HL-60/S4 treated with phorbol 12-myristate 13-acetate at 8.2 ng/mL for 4 days and 3 days (cell line): ENCODE measurements at regions not wholly inside any gene's neighbourhood (a gene's known extent, or its start where the extent isn't known, plus 50 kb on each side); places are given as distances from the start of the nearest gene placed in this dataset.

Experiments
- in situ Hi-C: fragments of 300-500 bp; cut with MboI; formaldehyde crosslinking; loops from 2 replicates; pipeline ENCODE4 v1.15.0; 2022; ENCODE audit warnings: low sequenced_read_pairs

DNA sequence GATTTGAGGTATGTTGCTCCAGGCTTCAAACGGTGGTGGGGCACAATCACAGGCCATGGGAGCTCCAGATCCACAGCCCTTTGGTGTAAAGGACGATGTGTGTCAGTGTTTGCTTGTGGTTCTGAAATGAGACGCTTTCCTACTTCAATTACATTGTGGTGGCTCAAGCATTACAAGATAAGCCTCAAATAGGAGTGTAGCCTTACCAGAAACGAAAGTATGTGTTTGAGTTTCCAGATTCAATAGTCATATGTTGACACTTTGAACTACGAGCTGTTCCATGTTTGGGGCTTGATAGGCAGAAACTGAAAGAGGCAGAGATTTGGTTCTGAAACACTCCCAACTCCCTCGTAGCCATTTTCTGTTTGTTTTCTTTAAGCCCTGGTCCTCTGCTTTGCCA, 187.1 kb downstream of the MYLK4 start:
- in situ Hi-C loops: no loop called here

DNA sequence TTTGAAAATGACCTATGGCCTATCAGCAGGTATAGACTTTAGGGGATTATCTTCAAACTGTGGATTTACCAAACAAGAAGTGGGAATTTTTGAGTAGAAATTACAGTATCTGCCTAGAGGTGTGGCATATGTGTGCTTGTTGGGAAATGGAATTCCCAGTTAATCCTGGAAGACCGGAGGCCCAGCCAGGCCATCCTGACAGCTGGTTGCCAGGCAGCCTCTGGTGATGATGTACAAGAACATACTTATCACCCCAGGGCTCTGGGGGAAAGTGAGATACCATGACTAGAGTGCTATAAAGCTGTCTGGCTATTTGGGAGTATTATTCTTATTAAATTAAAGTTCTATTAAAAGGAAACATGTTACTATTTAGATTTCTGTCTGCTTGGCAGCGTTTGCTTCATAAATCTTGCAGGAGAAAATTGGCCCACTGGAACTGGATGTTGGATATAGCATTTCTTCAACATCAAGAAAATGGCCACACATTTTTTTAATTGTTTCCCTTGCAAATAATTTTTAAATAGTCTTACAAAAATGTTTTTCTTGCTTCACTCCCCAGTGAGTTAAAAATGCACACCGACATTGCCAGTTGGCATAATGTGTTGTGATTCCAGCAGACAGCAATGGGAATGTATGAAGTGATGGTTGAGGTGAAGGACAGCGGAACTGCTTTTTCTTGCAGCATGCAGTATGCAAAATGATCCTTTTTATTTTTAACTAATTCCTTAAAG, 187.8 kb downstream of the MYLK4 start:
- in situ Hi-C loops: no loop called here

DNA sequence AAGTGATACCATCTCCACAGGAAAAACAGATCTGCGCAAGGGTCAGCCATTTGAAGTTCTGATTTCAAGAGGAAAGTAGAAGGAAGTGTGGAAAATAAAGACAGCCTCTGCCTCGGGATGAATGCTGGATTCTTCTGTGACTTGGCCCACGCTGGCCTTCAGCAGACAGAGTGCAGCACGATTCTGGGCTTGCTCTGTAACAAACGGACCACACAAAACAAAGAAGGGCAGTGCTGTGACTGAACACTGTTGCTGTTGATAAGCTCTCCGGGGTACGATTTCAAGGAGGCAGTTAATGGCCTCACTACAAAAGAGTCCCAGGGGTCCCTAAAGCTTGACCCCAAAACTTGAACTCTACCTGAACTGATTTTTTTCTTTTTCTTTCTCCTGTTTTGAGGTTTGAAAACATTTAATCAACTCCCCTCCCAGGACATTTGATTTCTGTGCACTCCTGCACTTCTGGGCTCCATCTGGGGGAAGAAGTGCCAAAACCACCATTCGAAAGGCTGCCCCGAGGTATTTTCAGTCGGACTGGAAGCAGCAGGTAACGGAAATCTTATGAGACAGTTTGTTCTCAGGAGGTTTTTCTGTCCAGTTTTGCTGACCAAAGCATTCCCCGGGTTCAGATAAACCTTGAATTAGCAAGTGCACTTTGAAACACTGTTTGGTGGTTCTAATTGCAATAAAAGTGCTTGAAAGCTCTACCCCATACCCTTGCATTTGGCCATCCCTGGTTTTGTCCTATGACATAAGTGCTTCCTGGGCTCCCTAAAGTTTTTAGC, 189.6 kb downstream of the MYLK4 start:
- in situ Hi-C loops: no loop called here

DNA sequence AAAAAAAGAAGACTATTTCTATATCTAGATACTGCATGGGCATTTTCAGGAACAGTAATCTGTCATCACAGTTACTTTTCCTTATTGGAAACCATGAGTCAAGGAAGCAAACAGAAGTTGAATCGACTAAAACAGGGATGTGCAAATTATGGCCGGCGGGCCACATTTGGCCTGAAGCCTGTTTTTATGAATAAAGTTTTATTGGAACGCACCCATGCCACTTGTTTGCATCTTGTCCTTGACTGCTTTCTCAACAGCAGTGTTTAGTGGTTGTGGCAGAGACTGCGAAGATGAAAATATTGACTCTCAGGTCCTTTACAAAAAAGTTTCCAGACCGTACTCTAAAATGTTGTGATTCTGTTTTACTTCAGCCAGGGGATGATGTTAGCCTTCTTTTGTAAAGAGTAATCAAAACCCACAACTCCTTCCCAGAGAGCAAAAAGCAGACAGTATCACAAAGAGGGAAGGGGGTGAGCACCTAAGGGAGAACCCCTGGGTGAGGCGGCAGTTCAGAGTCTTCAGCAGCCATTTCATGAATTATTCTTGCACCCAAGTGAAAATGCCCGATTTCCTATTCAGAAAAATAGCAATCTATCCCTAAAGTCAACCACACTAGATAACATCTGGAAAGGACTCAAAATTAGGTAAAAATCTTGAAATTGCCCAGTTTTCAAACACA, 190.4 kb downstream of the MYLK4 start:
- in situ Hi-C loops: no loop called here

DNA sequence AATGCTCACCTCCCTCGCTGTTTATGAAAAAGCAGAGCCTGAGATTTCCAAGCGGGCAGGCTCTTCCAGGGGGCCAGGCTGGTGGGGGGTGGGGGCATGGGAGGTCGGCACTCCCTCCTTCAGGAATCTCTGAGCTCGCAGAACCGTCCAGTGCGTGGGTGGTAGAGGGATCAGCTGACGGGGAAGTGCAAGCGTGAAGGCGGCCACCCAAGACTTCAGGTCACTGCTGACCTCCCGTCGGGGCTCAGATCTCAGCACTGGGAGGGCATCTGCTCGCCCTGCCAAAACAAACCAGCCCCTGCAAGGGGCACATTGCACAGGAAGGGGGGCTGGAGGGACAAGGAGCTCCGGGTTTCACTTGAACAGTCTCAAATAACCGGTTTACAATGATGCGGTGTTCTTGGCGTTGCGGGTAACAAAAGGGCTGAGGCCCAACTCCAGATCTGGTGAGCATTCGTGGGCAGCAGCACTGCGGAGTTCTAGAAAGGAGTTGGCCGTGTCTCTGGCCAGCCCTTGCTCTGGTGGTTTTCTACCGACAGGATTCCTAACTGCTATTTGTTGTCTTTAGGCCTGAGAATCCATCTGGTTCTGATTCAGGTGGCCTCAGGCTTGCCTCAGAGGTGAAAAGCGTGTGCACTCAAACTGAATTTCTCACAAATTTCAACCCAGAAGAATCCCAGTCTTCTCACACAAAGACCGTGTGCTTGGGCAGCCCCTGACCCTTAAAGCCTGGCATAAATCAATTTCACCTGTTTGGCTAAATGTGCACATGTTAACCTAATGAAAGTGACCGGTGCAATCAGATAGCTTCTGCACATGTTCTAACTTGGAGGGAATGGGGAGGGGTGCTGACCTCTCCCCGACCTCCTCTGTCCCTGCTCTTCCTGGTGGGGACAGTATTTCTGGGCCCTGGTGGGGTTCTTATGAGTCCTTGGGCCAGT, 191.6 kb downstream of the MYLK4 start:
- in situ Hi-C loops: no loop called here

DNA sequence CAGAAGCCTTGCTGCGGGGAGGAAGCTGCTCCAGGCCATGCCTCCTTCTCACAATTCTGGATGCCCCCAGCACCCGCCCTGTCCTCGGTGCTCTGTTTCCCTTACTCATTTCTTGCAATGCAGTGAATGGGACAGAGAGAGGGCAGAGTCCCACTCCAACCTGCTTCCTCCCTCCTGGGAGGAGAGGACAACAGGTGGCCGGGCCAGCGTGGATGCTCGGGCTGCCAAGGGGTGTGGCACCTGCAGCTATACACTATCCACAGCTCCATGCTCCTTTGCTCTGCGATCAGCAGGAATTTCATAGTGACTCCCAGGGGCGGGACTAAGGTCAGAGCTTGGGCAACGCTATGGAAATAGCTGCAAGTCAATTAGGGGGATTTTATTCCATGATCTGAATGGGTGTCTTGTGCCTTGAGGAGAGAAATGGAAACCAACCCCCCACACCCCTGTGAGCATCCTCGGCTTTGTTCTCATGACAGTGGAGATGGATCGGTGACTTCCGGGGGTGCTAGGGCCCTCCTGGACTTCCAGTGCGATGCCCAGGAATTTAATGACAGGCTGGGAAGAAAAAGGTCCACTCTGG, 192.5 kb downstream of the MYLK4 start:
- in situ Hi-C loops: no loop called here

DNA sequence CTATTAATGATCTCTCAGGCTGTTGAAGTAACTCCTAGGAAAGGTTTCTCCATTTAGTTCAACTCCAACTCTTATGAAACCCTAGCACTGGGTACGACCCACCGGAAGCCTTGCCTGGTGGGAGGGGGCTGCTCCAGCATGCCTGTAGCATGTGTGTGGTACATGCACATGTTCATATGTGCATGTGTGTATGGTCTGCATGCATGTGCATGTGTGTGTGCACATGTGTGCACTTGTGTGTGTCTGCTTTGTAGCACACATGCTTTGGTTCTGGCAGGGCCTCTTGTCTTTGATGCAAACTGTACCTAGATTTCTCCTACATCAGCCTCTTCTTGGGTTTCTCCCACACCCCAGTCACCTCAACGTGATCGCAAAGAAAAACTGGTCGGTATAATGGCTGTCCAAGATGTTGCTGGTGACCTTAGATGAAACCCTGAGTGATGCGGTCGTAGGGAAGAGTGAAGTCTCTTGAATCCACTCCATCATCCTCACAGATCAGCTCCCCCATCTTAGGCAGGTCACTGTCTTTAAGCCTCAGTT, 193.5 kb downstream of the MYLK4 start:
- in situ Hi-C loops: no loop called here

DNA sequence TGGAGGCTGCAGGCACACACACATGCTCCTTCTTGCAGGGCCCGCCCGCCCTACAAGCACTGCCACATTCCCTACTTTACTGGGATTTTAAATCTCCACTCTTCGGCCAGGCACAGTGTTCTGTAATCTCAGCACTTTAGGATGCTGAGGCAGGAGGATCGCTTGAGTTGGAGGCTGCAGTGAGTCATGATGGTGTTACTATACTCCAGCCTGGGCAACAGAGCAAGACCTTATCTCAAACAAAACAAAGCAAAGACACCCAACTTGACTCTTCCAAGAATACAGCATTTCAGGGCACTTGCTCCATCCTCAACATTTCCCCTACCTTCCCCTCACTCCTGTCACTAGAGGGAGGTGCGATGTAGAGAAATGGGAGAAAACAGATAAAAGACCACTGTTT, 194.0 kb downstream of the MYLK4 start:
- in situ Hi-C loops: no loop called here

DNA sequence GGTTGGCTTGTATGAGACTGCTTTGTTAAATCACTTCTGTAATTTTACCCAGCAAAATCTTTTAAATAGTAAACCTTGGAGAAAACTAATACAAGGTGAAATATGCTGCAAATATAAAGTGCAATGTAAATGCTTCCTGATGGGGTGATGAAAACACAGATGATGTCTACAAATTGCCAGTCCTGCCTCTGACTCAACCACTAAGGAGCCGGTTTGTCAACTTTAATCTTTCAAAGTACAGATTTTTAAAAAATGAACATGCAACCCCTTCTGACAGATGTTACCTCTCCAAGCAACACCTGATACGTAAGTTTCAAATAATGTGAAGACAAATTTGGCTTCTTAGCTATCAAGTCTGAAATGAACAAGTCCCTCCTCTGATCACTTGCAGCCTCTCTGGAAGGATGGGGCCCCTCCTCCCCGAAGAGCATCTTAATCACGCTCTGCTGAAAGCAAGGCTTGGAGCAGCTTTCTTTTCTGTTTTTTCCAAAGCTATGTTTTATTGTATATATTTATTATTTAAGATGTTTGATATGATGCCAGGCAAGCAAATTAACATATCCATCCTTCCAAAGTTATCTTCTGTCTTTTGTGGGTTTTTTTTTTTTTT, 196.0 kb downstream of the MYLK4 start:
- in situ Hi-C loops: no loop called here

DNA sequence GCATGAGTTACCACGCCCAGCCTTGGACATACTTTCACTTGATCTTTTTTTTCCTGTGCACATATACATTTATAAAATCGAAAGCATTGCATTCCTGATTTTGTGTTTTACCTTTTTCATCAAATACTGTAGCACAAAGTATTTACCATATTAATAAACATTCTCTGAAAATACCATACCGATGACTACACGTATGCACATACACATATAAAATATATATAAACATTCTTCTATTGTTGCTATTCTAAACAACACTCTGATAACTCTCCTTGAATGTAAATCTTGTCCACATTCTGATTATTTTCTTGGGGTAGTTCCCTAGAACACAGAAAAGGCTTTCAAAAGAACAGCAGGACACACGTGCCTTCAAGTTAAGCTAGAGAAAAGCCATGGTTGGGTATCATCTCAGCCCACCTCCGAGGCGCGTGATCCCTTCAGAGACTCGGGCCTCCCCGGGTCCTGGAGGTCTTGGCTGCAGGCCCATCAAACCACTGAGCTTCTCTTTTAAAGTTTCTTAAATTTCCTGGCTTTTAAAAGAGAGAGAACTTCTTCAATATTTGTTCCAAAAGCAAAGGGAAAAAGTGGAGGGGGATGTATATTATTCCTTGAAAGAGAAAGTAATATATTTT, 198.1 kb downstream of the MYLK4 start:
- in situ Hi-C loops: no loop called here

DNA sequence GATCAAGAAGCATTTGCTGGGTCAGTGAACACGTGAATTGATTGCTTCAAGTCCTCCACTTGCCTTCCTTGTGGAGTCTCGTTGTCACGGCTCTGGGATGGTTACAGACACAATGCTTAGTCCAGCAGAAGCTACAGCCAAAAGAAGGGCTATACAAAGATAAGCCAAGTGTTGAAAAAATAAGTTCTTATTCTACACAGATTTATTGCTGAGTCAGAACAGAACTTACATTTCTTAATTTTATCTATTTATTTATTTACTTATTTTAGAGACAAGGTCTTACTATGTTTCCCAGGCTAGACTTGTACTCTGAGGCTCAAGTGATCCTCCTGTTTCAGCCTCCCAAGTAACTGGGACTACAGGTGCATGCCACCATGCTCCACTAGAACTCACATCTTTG, 199.0 kb downstream of the MYLK4 start:
- in situ Hi-C loops: no loop called here

DNA sequence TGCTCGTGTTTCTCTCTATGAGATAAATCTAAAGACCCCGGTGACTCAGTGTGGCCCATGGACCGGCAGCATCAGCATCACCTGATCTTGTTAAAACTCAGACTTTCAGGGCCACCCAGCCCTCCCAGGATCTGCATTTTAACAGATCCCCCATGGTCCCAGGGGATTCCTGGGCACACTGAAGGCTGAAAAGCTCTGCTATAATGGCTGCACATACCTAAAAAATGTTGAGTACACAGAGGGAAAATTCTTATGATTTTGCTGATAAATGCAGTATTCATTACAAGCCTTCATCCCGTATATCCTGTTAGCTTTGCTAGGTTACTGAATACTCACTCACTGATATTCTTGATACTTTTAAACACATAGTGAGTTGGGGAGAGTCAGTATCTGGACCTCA, 200.5 kb downstream of the MYLK4 start:
- in situ Hi-C loops: no loop called here

DNA sequence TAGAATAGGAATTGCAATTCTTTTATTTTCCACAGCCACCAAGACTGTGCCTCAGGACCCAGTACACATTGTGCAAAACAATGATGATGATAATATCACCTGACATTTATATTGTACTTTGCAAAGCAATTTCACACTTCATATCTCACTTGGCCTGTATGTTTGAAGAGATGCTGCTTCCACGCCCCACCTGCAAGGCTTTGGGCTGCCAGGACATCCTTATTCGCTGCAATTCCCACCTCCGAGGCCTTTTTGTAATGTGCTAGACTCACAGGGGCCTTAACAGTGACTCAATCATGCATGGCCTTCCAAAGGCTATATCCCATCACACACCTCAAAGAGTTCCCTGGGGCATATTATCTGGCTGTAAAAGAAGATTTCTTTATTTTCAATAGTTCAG, 200.9 kb downstream of the MYLK4 start:
- in situ Hi-C loops: no loop called here

DNA sequence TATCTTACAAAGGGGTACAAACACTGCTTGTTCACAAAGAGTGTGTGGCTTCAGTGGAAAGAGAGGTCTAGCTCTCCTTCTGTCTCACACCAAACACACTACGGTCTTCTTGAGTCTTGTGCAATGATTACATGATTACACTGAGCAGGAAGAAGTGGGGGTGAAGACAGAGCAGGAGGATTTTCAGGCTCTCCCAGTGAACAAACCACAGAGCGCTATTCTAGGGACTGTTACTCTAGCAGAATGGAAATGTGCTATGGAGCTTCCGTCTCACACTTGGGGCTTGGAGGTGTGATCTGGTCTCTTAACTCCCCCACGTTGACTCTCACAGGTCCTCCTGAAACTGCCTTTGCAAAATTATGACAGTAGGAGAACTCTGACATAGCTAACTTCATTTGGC, 203.4 kb downstream of the MYLK4 start:
- in situ Hi-C loops: no loop called here

DNA sequence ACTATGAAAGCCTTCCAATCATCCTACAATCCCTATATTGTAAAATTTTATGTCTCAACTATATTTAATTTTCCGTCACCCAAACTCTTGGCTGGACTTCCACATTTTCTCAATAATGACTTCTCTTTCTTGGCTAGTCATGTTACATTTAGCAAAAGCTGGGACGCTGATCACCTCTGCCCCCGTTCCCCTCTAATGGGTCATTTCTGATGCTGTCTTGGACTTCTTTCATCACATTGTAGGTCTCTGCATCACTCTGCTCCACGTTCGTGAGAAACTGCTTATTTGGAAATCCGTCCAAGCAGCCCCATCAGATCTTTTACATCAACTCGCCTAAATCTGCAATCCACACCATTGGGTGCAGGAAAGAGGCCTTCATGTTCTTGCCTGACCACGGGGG, 203.8 kb downstream of the MYLK4 start:
- in situ Hi-C loops: no loop called here

DNA sequence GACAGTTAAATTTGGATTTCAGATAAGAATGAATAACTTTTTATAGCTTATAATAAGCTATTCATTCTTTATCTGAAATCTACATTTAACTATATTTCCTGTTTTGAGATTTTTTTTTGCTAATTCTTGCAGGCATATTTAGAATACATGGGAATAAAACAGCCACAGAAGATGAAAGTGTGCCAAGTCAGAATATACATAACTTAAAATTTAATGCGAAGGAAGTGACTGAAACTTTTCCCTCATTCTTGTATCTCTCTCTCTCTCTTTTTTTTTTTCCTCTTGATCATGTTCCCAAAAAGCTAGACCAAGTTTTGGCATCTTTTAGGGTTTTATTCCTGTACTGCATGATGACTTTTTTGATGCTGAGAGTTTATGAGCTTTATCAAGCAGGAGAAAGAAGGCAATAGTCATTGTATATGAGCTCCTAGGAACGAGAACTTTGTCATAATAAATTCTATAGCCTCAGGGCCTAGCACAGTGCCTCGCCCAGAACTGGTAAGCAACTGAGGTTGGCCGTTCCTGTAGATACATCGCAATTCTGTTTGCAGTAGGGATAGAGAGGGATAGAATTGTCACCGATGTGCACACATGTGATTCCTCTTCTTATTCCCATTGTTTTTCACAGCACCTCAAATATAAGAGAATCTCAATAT, 205.2 kb downstream of the MYLK4 start:
- in situ Hi-C loops: no loop called here

DNA sequence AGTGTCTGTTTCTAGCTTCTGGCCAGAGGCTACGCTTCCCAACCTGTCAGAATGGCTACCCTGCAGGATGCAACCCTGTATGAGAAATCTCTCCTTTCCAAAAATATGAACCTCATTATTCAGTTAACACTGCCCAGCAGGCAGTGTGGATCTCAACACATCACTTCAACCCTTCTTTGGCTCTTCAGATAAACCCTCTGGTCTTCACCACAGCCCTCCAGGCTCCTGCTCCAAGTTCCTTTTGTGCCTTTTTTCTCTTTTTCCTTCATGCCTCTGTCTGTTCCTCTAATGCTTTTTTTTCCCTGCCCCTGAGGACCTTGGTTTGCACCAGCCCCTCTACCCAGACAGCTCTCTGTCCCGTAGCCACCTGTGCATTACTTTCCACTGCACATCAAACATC, 207.4 kb downstream of the MYLK4 start:
- in situ Hi-C loops: no loop called here

DNA sequence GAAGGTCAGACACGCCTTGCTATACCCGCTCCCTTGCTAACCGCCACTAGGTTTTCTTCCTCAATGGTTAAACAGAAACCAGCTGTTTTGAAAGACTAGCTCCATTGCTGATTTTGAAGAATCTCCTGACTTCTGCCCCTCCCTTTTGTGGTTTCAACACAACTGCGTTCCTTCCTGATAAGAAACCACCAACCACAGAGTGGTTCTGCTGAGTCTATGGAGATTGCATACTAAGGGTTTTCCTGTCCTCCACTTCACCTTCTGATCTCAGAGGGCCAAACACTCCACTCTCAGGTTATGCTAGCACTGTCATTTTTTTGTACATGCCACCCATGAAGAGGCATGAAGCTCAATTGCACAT, 207.9 kb downstream of the MYLK4 start:
- in situ Hi-C loops: no loop called here
